Activated CD8-positive, alpha-beta memory T cell treated with anti-CD3 and anti-CD28 coated beads for 4 hours (primary cell): ENCODE measurements at regions not wholly inside any gene's neighbourhood (a gene's known extent, or its start where the extent isn't known, plus 50 kb on each side); places are given as distances from the start of the nearest gene placed in this dataset.
"Not testable (repeated sequence)": the region's sequence is repeated elsewhere in the genome, so short reads cannot be mapped to it uniquely, and the experiment has no call there.

ENCODE experiments used
- DNase-seq, 2 donors: peaks; one replicate each; pipeline ENCODE4 v3.0.0-alpha.2; 2020; ENCODE audit warnings: low read depth in 2 of 2

GRCh38 chr6:7016226-7016625 lies 91.5 kb upstream of the RREB1 start:
- no peak for DNase-seq

- no peak for DNase-seq
Observed at GRCh38 chr6:7021301-7021700, 86.5 kb upstream of the RREB1 start.

GRCh38 chr6:7025861-7026260 lies 81.9 kb upstream of the RREB1 start:
- DNase-seq: no peak

GRCh38 chr6:7028963-7029362 lies 78.8 kb upstream of the RREB1 start:
- not testable (repeated sequence) for DNase-seq

GRCh38 chr6:7030968-7031367 lies 76.8 kb upstream of the RREB1 start:
- DNase-seq: not testable (repeated sequence)

- DNase-seq: no peak
Observed at GRCh38 chr6:7033202-7033601, 74.6 kb upstream of the RREB1 start.

GRCh38 chr6:7034055-7034454 lies 73.7 kb upstream of the RREB1 start:
- no peak for DNase-seq

- DNase-seq: no peak
Observed at GRCh38 chr6:7035837-7036249, 71.9 kb upstream of the RREB1 start.

- DNase-seq: no peak
Observed at GRCh38 chr6:7041511-7042026, 66.2 kb upstream of the RREB1 start.

GRCh38 chr6:7042056-7042653 lies 65.6 kb upstream of the RREB1 start:
- no peak for DNase-seq

GRCh38 chr6:7042654-7043545 lies 64.9 kb upstream of the RREB1 start:
- DNase-seq: no peak

- no peak for DNase-seq
Observed at GRCh38 chr6:7045331-7045730, 62.4 kb upstream of the RREB1 start.

GRCh38 chr6:7045746-7046145 lies 62.0 kb upstream of the RREB1 start:
- DNase-seq: no peak

GRCh38 chr6:7047128-7047527 lies 60.6 kb upstream of the RREB1 start:
- no peak for DNase-seq

GRCh38 chr6:7047966-7048365 lies 59.8 kb upstream of the RREB1 start:
- DNase-seq: no peak

- DNase-seq: no peak
Observed at GRCh38 chr6:7048894-7049293, 58.9 kb upstream of the RREB1 start.

GRCh38 chr6:7050004-7050403 lies 57.8 kb upstream of the RREB1 start:
- no peak for DNase-seq

- no peak for DNase-seq
Observed at GRCh38 chr6:7050872-7051779, 56.6 kb upstream of the RREB1 start.

GRCh38 chr6:7051780-7052442 lies 55.9 kb upstream of the RREB1 start:
- DNase-seq: peak in 1 of 2 donors; percentile 5

GRCh38 chr6:7052443-7053011 lies 55.2 kb upstream of the RREB1 start:
- no peak for DNase-seq

- DNase-seq: no peak
Observed at GRCh38 chr6:7053125-7053774, 54.5 kb upstream of the RREB1 start.
